ENCODE measurements at regions not wholly inside any gene's neighbourhood (a gene's known extent, or its start where the extent isn't known, plus 50 kb on each side); places are given as distances from the start of the nearest gene placed in this dataset.

GRCh38 chr10:60453036-60453435 lies 63.4 kb upstream of the ANK3 start:
- TF ChIP-seq TAF1 (IDR thresholded peaks at IDR 0.05; ENCODE audit: low read depth, low read length) = no peak
- TF ChIP-seq POLR2AphosphoS5 (IDR thresholded peaks at IDR 0.05; ENCODE audit: low read depth, low read length) = no peak

Data from GM12891 (cell line).